GM23338 (cell line): ENCODE measurements at regions not wholly inside any gene's neighbourhood (a gene's known extent, or its start where the extent isn't known, plus 50 kb on each side); places are given as distances from the start of the nearest gene placed in this dataset.

Experiments
- ZNF114 ChIP-seq: fragments of 250-450 bp; sonication (Bioruptor Pico); IDR thresholded peaks from 2 replicates; pipeline ENCODE4 v1.5.0; 2020; ENCODE audit warnings: mild to moderate bottlenecking, moderate library complexity
- TF ChIP-seq, protein P1 (sequence below): IDR thresholded peaks from one replicate; pipeline ENCODE4 v1.6.1; 2018; ENCODE audit warnings: antibody characterized with exemption; ENCODE audit not compliant: unreplicated experiment

DNA sequence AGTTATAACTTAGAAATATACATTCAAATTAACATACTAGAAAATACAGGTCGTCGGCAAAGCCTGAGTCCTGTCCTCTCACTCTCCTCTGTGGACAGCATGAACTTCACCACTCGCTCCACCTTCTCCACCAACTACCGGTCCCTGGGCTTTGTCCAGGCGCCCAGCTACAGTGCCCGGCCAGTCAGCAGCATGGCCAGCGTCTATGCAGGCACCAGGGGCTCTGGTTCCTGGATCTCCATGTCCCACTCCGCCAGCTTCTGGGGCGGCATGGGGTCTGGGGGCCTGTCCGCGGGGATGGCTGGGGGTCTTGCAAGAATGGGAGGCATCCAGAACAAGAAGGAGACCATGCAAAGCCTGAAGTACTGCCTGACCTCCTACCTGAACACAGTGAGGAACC is 319.4 kb downstream of the ZFHX3 start:
- TF ChIP-seq, protein P1, sequence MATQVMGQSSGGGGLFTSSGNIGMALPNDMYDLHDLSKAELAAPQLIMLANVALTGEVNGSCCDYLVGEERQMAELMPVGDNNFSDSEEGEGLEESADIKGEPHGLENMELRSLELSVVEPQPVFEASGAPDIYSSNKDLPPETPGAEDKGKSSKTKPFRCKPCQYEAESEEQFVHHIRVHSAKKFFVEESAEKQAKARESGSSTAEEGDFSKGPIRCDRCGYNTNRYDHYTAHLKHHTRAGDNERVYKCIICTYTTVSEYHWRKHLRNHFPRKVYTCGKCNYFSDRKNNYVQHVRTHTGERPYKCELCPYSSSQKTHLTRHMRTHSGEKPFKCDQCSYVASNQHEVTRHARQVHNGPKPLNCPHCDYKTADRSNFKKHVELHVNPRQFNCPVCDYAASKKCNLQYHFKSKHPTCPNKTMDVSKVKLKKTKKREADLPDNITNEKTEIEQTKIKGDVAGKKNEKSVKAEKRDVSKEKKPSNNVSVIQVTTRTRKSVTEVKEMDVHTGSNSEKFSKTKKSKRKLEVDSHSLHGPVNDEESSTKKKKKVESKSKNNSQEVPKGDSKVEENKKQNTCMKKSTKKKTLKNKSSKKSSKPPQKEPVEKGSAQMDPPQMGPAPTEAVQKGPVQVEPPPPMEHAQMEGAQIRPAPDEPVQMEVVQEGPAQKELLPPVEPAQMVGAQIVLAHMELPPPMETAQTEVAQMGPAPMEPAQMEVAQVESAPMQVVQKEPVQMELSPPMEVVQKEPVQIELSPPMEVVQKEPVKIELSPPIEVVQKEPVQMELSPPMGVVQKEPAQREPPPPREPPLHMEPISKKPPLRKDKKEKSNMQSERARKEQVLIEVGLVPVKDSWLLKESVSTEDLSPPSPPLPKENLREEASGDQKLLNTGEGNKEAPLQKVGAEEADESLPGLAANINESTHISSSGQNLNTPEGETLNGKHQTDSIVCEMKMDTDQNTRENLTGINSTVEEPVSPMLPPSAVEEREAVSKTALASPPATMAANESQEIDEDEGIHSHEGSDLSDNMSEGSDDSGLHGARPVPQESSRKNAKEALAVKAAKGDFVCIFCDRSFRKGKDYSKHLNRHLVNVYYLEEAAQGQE: no peak
- TF ChIP-seq ZNF114 (CRISPR knock-in tag): no peak
